AG09319 (cell line): ENCODE measurements at regions not wholly inside any gene's neighbourhood (a gene's known extent, or its start where the extent isn't known, plus 50 kb on each side); places are given as distances from the start of the nearest gene placed in this dataset.

Experiments
- DNase-seq: peaks from one replicate; pipeline ENCODE4 v3.0.0-alpha.2; 2010; ENCODE audit warnings: low read depth; ENCODE audit errors: extremely low read depth
- TF ChIP-seq, protein P1 (sequence below): IDR thresholded peaks from 2 replicates; pipeline ENCODE4 v1.5.1; 2011; ENCODE audit warnings: low read depth, mild to moderate bottlenecking, inconsistent platforms, low read length, moderate library complexity

DNA sequence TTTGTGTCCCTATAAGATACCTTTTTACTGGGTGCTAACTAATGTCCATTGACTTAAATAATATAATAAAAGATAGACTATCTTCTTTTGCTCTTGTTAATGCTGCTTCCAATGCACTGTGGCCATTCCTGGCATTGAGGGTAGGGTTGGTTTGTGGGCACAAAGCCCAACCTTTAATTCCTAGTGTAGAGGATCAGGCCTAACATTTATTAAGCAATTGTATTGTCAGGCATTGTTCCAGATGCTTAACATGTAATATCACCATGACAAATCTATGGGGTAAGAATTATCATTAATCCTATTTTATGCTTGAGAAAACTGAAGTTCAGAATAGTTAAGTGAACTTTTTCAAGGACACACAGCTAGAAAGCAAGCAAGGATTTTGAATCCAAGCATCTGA, 60.4 kb upstream of the GPBP1 start:
- TF ChIP-seq, protein P1, sequence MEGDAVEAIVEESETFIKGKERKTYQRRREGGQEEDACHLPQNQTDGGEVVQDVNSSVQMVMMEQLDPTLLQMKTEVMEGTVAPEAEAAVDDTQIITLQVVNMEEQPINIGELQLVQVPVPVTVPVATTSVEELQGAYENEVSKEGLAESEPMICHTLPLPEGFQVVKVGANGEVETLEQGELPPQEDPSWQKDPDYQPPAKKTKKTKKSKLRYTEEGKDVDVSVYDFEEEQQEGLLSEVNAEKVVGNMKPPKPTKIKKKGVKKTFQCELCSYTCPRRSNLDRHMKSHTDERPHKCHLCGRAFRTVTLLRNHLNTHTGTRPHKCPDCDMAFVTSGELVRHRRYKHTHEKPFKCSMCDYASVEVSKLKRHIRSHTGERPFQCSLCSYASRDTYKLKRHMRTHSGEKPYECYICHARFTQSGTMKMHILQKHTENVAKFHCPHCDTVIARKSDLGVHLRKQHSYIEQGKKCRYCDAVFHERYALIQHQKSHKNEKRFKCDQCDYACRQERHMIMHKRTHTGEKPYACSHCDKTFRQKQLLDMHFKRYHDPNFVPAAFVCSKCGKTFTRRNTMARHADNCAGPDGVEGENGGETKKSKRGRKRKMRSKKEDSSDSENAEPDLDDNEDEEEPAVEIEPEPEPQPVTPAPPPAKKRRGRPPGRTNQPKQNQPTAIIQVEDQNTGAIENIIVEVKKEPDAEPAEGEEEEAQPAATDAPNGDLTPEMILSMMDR = no peak
- DNase-seq = no peak

DNA sequence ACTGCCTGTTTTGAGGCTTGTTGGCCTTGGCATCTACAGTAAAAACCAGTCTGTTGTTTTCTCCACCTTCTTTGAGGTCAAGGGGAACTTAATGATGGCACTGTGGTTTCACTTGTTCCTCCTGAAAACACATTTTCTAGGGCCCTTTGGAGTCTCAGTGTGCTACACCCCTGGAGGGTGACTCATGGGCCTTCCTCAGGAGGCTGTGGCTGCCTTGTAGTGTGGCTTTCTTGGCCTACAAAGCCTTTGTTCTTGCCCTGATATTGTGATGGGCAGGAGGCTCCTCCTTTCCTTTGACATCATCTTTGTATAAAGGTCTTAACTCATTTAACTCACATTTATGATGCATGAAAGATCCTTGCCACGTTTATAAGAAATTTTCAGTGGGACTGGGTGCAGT, 56.3 kb upstream of the GPBP1 start:
- TF ChIP-seq, protein P1 = no peak
- no peak for DNase-seq

DNA sequence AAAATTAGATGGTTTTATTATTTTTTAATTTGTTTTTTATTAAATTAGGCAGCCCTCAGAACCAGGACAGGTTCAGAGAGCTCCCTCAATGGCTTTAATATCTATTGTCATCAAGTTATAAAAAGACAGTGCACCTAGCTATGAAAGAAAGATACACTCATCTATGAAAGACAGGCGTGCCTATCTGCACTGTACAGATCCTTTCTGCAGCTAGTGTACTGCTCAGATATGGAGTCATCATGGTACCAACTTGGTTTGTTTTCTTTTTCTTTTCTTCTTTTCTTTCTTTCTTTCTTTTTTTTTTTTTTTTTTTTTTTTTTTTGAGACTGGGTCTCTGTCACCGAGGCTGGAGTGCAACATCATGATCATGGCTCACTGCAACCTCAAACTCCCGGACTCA, 54.8 kb upstream of the GPBP1 start:
- no peak for DNase-seq
- TF ChIP-seq, protein P1 = no peak

DNA sequence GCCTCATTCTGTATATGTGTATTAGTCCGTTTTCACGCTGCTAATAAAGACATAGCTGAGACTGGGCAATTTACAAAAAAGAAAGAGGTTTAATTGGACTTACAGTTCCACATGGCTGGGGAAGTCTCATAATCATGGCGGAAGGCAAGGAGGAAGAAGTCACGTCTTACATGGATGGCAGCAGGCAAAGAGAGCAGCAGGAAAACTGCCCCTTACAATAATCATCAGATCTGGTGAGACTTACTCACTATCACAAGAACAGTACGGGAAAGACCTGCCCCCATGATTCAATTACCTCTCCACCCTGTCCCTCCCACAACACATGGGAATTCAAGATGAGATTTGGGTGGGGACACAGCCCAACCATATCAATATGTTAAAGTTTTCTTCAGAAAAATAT, 49.8 kb upstream of the GPBP1 start:
- no peak for DNase-seq
- TF ChIP-seq, protein P1 = no peak
